ENCODE measurements at regions not wholly inside any gene's neighbourhood (a gene's known extent, or its start where the extent isn't known, plus 50 kb on each side); places are given as distances from the start of the nearest gene placed in this dataset.

DNA sequence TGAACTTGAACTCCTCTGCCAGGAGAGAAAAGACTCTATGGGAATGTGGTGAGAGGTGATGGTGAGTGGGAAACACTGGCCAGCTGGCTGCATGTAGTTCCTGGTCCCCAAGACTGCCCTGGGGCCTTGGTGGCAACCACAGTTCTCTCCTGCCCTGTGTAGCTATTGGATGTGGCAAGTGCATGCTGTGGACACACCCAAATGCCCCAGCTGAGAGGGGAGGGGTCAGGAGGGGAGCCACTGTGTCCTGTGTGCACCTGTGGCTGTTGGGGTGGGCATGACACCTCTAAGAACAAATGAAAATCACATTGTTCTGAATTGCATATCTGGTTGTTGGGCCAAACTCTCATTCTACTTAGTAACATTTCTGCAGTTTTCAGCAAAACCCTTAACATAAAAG is 409.6 kb downstream of the NSUN3 start:
- Histone ChIP-seq H3K4me2 (ENCODE audit: low read length) (no peak overlapping the region), H3K79me2 (replicated peaks; ENCODE audit: insufficient read depth, low read length) (no peaks in the 10 kb centered on the region), H3K9me3 (ENCODE audit: low read length) (no peaks in the 10 kb centered on the region), H3K27ac (ENCODE audit: low read length) (no peak overlapping the region), H3K4me3 (ENCODE audit: low read length) (no peak overlapping the region), H3K9me2 (ENCODE audit: insufficient read depth, low read length) (no peaks in the 10 kb centered on the region), H3K36me3 (ENCODE audit: insufficient read depth, low read length) (no peaks in the 10 kb centered on the region), H3F3A (ENCODE audit: insufficient read depth, low read length, poor library complexity, severe bottlenecking) (no peaks in the 10 kb centered on the region), H3K9ac (ENCODE audit: low read length) (no peak overlapping the region), H4K20me1 (ENCODE audit: insufficient read depth) (no peaks in the 10 kb centered on the region), H2AFZ (ENCODE audit: low read depth, low read length) (no peak overlapping the region), H3K27me3 (ENCODE audit: insufficient read depth, low read depth, low read length) (no peaks in the 10 kb centered on the region)
- no peak for TF ChIP-seq EZH2 (IDR thresholded peaks at IDR 0.05; ENCODE audit: borderline replicate concordance, insufficient read depth, low read length, poor library complexity, severe bottlenecking)
- TF ChIP-seq EP300 (conservative IDR thresholded peaks at IDR 0.05; ENCODE audit: poor library complexity, severe bottlenecking), result no peak
- no peak for TF ChIP-seq SMC3 (conservative IDR thresholded peaks at IDR 0.05; ENCODE audit: poor library complexity)
- TF ChIP-seq MXI1 (conservative IDR thresholded peaks at IDR 0.05; ENCODE audit: poor library complexity, severe bottlenecking), result no peak
- no peak for TF ChIP-seq RAD21 (conservative IDR thresholded peaks at IDR 0.05)
- TF ChIP-seq, protein P1, sequence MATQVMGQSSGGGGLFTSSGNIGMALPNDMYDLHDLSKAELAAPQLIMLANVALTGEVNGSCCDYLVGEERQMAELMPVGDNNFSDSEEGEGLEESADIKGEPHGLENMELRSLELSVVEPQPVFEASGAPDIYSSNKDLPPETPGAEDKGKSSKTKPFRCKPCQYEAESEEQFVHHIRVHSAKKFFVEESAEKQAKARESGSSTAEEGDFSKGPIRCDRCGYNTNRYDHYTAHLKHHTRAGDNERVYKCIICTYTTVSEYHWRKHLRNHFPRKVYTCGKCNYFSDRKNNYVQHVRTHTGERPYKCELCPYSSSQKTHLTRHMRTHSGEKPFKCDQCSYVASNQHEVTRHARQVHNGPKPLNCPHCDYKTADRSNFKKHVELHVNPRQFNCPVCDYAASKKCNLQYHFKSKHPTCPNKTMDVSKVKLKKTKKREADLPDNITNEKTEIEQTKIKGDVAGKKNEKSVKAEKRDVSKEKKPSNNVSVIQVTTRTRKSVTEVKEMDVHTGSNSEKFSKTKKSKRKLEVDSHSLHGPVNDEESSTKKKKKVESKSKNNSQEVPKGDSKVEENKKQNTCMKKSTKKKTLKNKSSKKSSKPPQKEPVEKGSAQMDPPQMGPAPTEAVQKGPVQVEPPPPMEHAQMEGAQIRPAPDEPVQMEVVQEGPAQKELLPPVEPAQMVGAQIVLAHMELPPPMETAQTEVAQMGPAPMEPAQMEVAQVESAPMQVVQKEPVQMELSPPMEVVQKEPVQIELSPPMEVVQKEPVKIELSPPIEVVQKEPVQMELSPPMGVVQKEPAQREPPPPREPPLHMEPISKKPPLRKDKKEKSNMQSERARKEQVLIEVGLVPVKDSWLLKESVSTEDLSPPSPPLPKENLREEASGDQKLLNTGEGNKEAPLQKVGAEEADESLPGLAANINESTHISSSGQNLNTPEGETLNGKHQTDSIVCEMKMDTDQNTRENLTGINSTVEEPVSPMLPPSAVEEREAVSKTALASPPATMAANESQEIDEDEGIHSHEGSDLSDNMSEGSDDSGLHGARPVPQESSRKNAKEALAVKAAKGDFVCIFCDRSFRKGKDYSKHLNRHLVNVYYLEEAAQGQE (IDR thresholded peaks at IDR 0.05; ENCODE audit: borderline replicate concordance), result no peak
- TF ChIP-seq TAF1 (IDR thresholded peaks at IDR 0.05; ENCODE audit: low read depth), result no peak
- no peak for TF ChIP-seq POLR2AphosphoS5 (IDR thresholded peaks at IDR 0.05)
- TF ChIP-seq, protein P2, sequence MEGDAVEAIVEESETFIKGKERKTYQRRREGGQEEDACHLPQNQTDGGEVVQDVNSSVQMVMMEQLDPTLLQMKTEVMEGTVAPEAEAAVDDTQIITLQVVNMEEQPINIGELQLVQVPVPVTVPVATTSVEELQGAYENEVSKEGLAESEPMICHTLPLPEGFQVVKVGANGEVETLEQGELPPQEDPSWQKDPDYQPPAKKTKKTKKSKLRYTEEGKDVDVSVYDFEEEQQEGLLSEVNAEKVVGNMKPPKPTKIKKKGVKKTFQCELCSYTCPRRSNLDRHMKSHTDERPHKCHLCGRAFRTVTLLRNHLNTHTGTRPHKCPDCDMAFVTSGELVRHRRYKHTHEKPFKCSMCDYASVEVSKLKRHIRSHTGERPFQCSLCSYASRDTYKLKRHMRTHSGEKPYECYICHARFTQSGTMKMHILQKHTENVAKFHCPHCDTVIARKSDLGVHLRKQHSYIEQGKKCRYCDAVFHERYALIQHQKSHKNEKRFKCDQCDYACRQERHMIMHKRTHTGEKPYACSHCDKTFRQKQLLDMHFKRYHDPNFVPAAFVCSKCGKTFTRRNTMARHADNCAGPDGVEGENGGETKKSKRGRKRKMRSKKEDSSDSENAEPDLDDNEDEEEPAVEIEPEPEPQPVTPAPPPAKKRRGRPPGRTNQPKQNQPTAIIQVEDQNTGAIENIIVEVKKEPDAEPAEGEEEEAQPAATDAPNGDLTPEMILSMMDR (IDR thresholded peaks at IDR 0.05; ENCODE audit: poor library complexity, severe bottlenecking), result no peak

DNA sequence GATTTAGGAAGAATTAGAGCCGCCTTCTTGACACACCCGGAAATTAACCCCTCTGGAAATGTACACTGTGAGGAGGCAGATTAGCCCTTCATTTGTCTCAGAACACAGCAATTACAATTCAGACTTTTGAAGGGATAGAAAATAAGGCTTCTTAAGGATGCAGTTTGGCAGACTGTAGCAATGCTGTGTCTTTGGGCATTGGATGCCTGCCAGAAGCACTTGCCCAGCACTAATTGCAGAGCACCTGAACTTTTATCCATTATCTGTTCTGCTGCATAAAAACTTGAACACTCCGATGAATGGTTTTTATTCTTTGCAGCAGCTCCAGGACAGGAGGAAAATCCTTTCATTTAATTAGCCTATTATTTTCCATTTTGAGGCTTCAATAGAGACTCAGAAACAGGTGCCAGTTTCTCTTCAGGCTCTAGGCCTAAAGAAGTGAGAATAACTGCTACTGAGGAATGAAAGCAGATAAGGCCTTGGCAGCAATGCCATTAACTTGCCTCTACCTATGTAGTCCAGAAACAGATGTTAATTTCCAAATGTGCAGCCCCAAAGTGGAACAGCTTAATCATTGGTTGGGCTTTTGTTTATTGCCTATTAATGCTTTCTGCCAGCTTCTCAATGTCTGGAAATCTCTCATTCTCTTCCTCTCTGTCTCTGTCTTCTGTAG is 418.5 kb downstream of the NSUN3 start:
- Histone ChIP-seq H3K27me3 (ENCODE audit: insufficient read depth, low read depth, low read length) (no peaks in the 10 kb centered on the region), H3K4me3 (ENCODE audit: low read length) (no peak overlapping the region), H4K20me1 (ENCODE audit: insufficient read depth) (no peaks in the 10 kb centered on the region), H3K9ac (ENCODE audit: low read length) (no peak overlapping the region), H3K36me3 (ENCODE audit: insufficient read depth, low read length) (no peaks in the 10 kb centered on the region), H3K4me2 (ENCODE audit: low read length) (no peak overlapping the region), H3F3A (ENCODE audit: insufficient read depth, low read length, poor library complexity, severe bottlenecking) (no peaks in the 10 kb centered on the region), H3K9me3 (ENCODE audit: low read length) (no peaks in the 10 kb centered on the region), H3K9me2 (ENCODE audit: insufficient read depth, low read length) (no peaks in the 10 kb centered on the region), H3K27ac (ENCODE audit: low read length) (no peak overlapping the region), H2AFZ (ENCODE audit: low read depth, low read length) (no peak overlapping the region), H3K79me2 (replicated peaks; ENCODE audit: insufficient read depth, low read length) (no peaks in the 10 kb centered on the region)
- TF ChIP-seq, protein P2 (IDR thresholded peaks at IDR 0.05; ENCODE audit: poor library complexity, severe bottlenecking), result no peak
- TF ChIP-seq POLR2AphosphoS5 (IDR thresholded peaks at IDR 0.05) (no peak), TAF1 (IDR thresholded peaks at IDR 0.05; ENCODE audit: low read depth) (no peak), EZH2 (IDR thresholded peaks at IDR 0.05; ENCODE audit: borderline replicate concordance, insufficient read depth, low read length, poor library complexity, severe bottlenecking) (no peak), EP300 (conservative IDR thresholded peaks at IDR 0.05; ENCODE audit: poor library complexity, severe bottlenecking) (no peak), RAD21 (conservative IDR thresholded peaks at IDR 0.05) (no peak), SMC3 (conservative IDR thresholded peaks at IDR 0.05; ENCODE audit: poor library complexity) (no peak), MXI1 (conservative IDR thresholded peaks at IDR 0.05; ENCODE audit: poor library complexity, severe bottlenecking) (no peak)
- TF ChIP-seq, protein P1 (IDR thresholded peaks at IDR 0.05; ENCODE audit: borderline replicate concordance), result no peak
